ENCODE measurements at regions not wholly inside any gene's neighbourhood (a gene's known extent, or its start where the extent isn't known, plus 50 kb on each side); places are given as distances from the start of the nearest gene placed in this dataset.

GRCh38 chr3:82875401-82875800, 1114.0 kb upstream of the GBE1 start:
- TF ChIP-seq CTCF (conservative IDR thresholded peaks at IDR 0.05; ENCODE audit: low read depth in 2 of 2) (no peak), POLR2AphosphoS5 (IDR thresholded peaks at IDR 0.05; ENCODE audit: low read depth) (no peak), EZH2 (IDR thresholded peaks at IDR 0.05; ENCODE audit: low read depth, unreplicated experiment) (no peak), ZNF114 (CRISPR knock-in tag; IDR thresholded peaks at IDR 0.05) (no peak)
- TF ChIP-seq, protein P1, sequence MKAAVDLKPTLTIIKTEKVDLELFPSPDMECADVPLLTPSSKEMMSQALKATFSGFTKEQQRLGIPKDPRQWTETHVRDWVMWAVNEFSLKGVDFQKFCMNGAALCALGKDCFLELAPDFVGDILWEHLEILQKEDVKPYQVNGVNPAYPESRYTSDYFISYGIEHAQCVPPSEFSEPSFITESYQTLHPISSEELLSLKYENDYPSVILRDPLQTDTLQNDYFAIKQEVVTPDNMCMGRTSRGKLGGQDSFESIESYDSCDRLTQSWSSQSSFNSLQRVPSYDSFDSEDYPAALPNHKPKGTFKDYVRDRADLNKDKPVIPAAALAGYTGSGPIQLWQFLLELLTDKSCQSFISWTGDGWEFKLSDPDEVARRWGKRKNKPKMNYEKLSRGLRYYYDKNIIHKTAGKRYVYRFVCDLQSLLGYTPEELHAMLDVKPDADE (IDR thresholded peaks at IDR 0.05) = no peak
